ENCODE measurements at regions not wholly inside any gene's neighbourhood (a gene's known extent, or its start where the extent isn't known, plus 50 kb on each side); places are given as distances from the start of the nearest gene placed in this dataset.

GRCh38 chr18:44320619-44321460 is 359.8 kb upstream of the SETBP1 start:
- DNase-seq (no peak), ATAC-seq (ENCODE audit: low read depth in 2 of 2) (no peak)
- Mint-ChIP-seq H3K27ac (peak overlapping the region in 2 of 6 donors; percentile 22 to 32), H3K4me3 (no peak overlapping the region), H3K4me1 (peaks cover 0 to 4% (median 4%) of the 10 kb centered on the region in 3 donors), H3K27me3 (no peaks in the 10 kb centered on the region), H3K36me3 (no peaks in the 10 kb centered on the region), H3K9me3 (no peaks in the 10 kb centered on the region)

GRCh38 chr18:44321868-44322590 is 358.7 kb upstream of the SETBP1 start:
- no peak for ATAC-seq (ENCODE audit: low read depth in 2 of 2)
- H3K4me3 Mint-ChIP-seq, result no peak overlapping the region
- no peak overlapping the region for H3K27ac Mint-ChIP-seq
- peaks cover 0 to under 1% (median 0%) of the 10 kb centered on the region in 3 donors for H3K27me3 Mint-ChIP-seq
- peaks cover 0 to 8% (median 4%) of the 10 kb centered on the region in 3 donors for H3K4me1 Mint-ChIP-seq
- H3K9me3 Mint-ChIP-seq, result no peaks in the 10 kb centered on the region
- DNase-seq, result no peak
- no peaks in the 10 kb centered on the region for H3K36me3 Mint-ChIP-seq

- Mint-ChIP-seq H3K4me3 (no peak overlapping the region), H3K27ac (no peak overlapping the region), H3K27me3 (peaks cover 0 to 5% (median 0%) of the 10 kb centered on the region in 3 donors), H3K9me3 (no peaks in the 10 kb centered on the region), H3K36me3 (no peaks in the 10 kb centered on the region), H3K4me1 (peaks cover 0 to 8% (median 4%) of the 10 kb centered on the region in 3 donors)
- ATAC-seq (ENCODE audit: low read depth in 2 of 2), result no peak
- DNase-seq, result no peak
Measured at GRCh38 chr18:44323125-44323524, 357.6 kb upstream of the SETBP1 start.

- no peaks in the 10 kb centered on the region for H3K9me3 Mint-ChIP-seq
- H3K4me1 Mint-ChIP-seq, result peaks cover 0 to 8% (median 4%) of the 10 kb centered on the region in 3 donors
- peak overlapping the region in 1 of 6 donors; percentile 69 for H3K27ac Mint-ChIP-seq
- peaks cover 0 to 8% (median 5%) of the 10 kb centered on the region in 3 donors for H3K27me3 Mint-ChIP-seq
- DNase-seq (no peak), ATAC-seq (ENCODE audit: low read depth in 2 of 2) (no peak)
- no peak overlapping the region for H3K4me3 Mint-ChIP-seq
- H3K36me3 Mint-ChIP-seq, result no peaks in the 10 kb centered on the region
Measured at GRCh38 chr18:44324361-44324760, 356.3 kb upstream of the SETBP1 start.

- ATAC-seq (ENCODE audit: low read depth in 2 of 2) (no peak), DNase-seq (no peak)
Measured at GRCh38 chr18:44325903-44326635, 354.6 kb upstream of the SETBP1 start.

GRCh38 chr18:44331656-44332570 is 348.8 kb upstream of the SETBP1 start:
- ATAC-seq (ENCODE audit: low read depth in 2 of 2), result no peak
- H3K36me3 Mint-ChIP-seq, result peaks cover 4 to 12% of the 10 kb centered on the region in 2 donors
- H3K9me3 Mint-ChIP-seq, result peaks cover 4 to 26% (median 14%) of the 10 kb centered on the region in 7 donors
- H3K4me1 Mint-ChIP-seq, result no peaks in the 10 kb centered on the region
- no peak overlapping the region for H3K4me3 Mint-ChIP-seq
- no peak overlapping the region for H3K27ac Mint-ChIP-seq
- no peak for DNase-seq
- H3K27me3 Mint-ChIP-seq, result peaks cover 0 to 13% (median 8%) of the 10 kb centered on the region in 3 donors

More at GRCh38 chr18:44325903-44326635, 354.6 kb upstream of the SETBP1 start:
- Mint-ChIP-seq H3K9me3 (peaks cover 0 to 5% (median 2%) of the 10 kb centered on the region in 7 donors), H3K27me3 (peaks cover 0 to 8% (median 5%) of the 10 kb centered on the region in 3 donors), H3K36me3 (no peaks in the 10 kb centered on the region), H3K4me1 (peaks cover 0 to 8% (median 4%) of the 10 kb centered on the region in 3 donors), H3K27ac (peak overlapping the region in 1 of 6 donors; percentile 1), H3K4me3 (no peak overlapping the region)

- DNase-seq (no peak), ATAC-seq (ENCODE audit: low read depth in 2 of 2) (no peak)
- H3K36me3 Mint-ChIP-seq, result peaks cover 13 to 31% of the 10 kb centered on the region in 2 donors
- H3K27ac Mint-ChIP-seq, result no peak overlapping the region
- H3K27me3 Mint-ChIP-seq, result peaks cover 0 to 14% (median 0%) of the 10 kb centered on the region in 3 donors
- H3K9me3 Mint-ChIP-seq, result peaks cover 14 to 48% (median 37%) of the 10 kb centered on the region in 7 donors
- H3K4me1 Mint-ChIP-seq, result peaks cover 5 to 10% (median 5%) of the 10 kb centered on the region in 3 donors
- H3K4me3 Mint-ChIP-seq, result no peak overlapping the region
Measured at GRCh38 chr18:44341759-44342158, 338.9 kb upstream of the SETBP1 start.

- DNase-seq (no peak), ATAC-seq (ENCODE audit: low read depth in 2 of 2) (no peak)
- H3K9me3 Mint-ChIP-seq, result peaks cover 14 to 44% (median 34%) of the 10 kb centered on the region in 7 donors
- peaks cover 0 to 11% (median 0%) of the 10 kb centered on the region in 3 donors for H3K27me3 Mint-ChIP-seq
- H3K4me1 Mint-ChIP-seq, result peaks cover 5 to 10% (median 5%) of the 10 kb centered on the region in 3 donors
- H3K27ac Mint-ChIP-seq, result no peak overlapping the region
- peaks cover 9 to 28% of the 10 kb centered on the region in 2 donors for H3K36me3 Mint-ChIP-seq
- no peak overlapping the region for H3K4me3 Mint-ChIP-seq
Measured at GRCh38 chr18:44342162-44342561, 338.5 kb upstream of the SETBP1 start.

GRCh38 chr18:44342946-44343345 is 337.7 kb upstream of the SETBP1 start:
- peaks cover 0 to 11% (median 0%) of the 10 kb centered on the region in 3 donors for H3K27me3 Mint-ChIP-seq
- peaks cover 8 to 24% of the 10 kb centered on the region in 2 donors for H3K36me3 Mint-ChIP-seq
- H3K9me3 Mint-ChIP-seq, result peaks cover 12 to 36% (median 27%) of the 10 kb centered on the region in 7 donors
- ATAC-seq (ENCODE audit: low read depth in 2 of 2) (no peak), DNase-seq (no peak)
- no peak overlapping the region for H3K4me3 Mint-ChIP-seq
- peaks cover 5 to 10% (median 5%) of the 10 kb centered on the region in 3 donors for H3K4me1 Mint-ChIP-seq
- no peak overlapping the region for H3K27ac Mint-ChIP-seq

GRCh38 chr18:44343570-44343969 is 337.1 kb upstream of the SETBP1 start:
- peaks cover 1 to 18% of the 10 kb centered on the region in 2 donors for H3K36me3 Mint-ChIP-seq
- H3K27me3 Mint-ChIP-seq, result peaks cover 0 to 11% (median 0%) of the 10 kb centered on the region in 3 donors
- ATAC-seq (ENCODE audit: low read depth in 2 of 2) (no peak), DNase-seq (no peak)
- H3K27ac Mint-ChIP-seq, result peak overlapping the region in 1 of 6 donors; percentile 2
- peak overlapping the region in 1 of 8 donors; percentile 4 for H3K4me3 Mint-ChIP-seq
- H3K9me3 Mint-ChIP-seq, result peaks cover 5 to 30% (median 21%) of the 10 kb centered on the region in 7 donors
- H3K4me1 Mint-ChIP-seq, result peaks cover 5 to 10% (median 5%) of the 10 kb centered on the region in 3 donors

GRCh38 chr18:44356566-44357157 is 324.0 kb upstream of the SETBP1 start:
- H3K4me3 Mint-ChIP-seq, result no peak overlapping the region
- H3K9me3 Mint-ChIP-seq, result peaks cover 4 to 33% (median 25%) of the 10 kb centered on the region in 7 donors
- DNase-seq (no peak), ATAC-seq (ENCODE audit: low read depth in 2 of 2) (no peak)
- no peak overlapping the region for H3K27ac Mint-ChIP-seq
- H3K27me3 Mint-ChIP-seq, result no peaks in the 10 kb centered on the region
- peaks cover 11% of the 10 kb centered on the region in 2 donors for H3K36me3 Mint-ChIP-seq
- peaks cover 7 to 18% (median 14%) of the 10 kb centered on the region in 3 donors for H3K4me1 Mint-ChIP-seq

GRCh38 chr18:44358402-44358801 is 322.3 kb upstream of the SETBP1 start:
- Mint-ChIP-seq H3K36me3 (peaks cover 11% of the 10 kb centered on the region in 2 donors), H3K4me3 (no peak overlapping the region), H3K27me3 (no peaks in the 10 kb centered on the region), H3K27ac (no peak overlapping the region), H3K9me3 (peaks cover 4 to 30% (median 24%) of the 10 kb centered on the region in 7 donors), H3K4me1 (peaks cover 7 to 11% (median 11%) of the 10 kb centered on the region in 3 donors)
- DNase-seq, result no peak
- ATAC-seq (ENCODE audit: low read depth in 2 of 2), result no peak

Measured in naive B cell (primary cell).